ENCODE measurements at regions not wholly inside any gene's neighbourhood (a gene's known extent, or its start where the extent isn't known, plus 50 kb on each side); places are given as distances from the start of the nearest gene placed in this dataset.
"Not testable (repeated sequence)": the region's sequence is repeated elsewhere in the genome, so short reads cannot be mapped to it uniquely, and the experiment has no call there.

GRCh38 chr4:31148990-31149389 lies 428.8 kb downstream of the PCDH7 start:
- DNase-seq (ENCODE audit: extremely low read depth in 1 of 2, low read depth in 1 of 2) = no peak

DNA sequence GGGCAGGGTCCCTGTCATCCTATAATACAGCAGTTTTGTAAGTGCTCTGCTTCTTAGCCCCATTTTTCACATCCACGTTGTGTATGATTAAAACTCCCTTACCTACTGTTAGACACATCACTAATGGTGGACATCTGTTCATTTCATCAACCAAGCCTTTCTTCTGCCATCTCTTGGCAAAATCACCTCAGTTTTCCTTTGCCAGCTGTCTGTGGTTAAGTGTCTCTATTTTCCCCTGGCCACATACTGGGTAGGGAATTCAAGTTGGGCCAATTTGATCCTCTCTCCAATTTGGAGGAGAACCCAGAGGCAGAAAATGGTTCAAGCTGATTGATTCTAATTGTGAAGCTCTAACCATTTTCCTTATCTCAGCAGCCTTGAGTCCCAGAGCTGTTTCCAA lies 436.1 kb downstream of the PCDH7 start:
- DNase-seq (ENCODE audit: extremely low read depth in 1 of 2, low read depth in 1 of 2) = no peak

- no peak for DNase-seq (ENCODE audit: extremely low read depth in 1 of 2, low read depth in 1 of 2)
These were observed 440.0 kb downstream of the PCDH7 start for GRCh38 chr4:31160146-31160545.

DNA sequence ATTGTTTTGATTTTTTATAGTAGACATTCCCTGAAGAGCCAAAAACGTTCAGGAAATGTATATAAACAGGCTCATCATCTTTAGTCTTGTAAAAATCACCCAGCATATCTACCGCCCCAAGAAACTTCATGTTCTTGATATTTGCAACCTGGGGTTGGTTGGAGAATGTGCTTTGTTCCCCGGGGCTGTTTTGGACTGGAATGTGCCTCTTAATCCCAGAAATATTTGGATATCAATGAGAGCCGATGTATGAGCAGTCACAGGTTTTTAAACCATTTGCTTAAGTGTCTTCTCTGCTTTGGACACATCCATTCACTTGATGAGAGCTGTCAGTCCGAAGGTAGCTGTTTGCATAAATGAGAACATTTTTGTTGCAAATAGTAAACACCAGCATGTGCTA lies 449.7 kb downstream of the PCDH7 start:
- no peak for DNase-seq (ENCODE audit: extremely low read depth in 1 of 2, low read depth in 1 of 2)

DNA sequence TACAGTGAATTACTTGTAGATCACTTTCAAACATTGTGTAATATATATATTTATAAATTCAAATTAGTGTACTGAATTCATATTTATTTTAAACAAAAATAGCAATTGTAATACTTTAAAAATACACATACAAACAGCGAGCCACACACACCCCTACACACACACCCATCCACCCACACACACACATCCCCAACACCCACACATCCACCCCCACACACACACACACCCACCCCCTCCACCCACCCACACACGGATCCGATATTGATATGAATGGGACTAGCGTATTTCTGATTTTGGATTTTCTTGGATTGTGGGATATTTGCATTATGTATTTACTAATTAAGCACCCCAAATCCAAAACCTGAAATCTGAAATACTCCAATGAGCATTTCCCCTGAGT lies 451.2 kb downstream of the PCDH7 start:
- DNase-seq (ENCODE audit: extremely low read depth in 1 of 2, low read depth in 1 of 2) = no peak

GRCh38 chr4:31175242-31175910 lies 455.2 kb downstream of the PCDH7 start:
- DNase-seq (ENCODE audit: extremely low read depth in 1 of 2, low read depth in 1 of 2) = no peak

- no peak for DNase-seq (ENCODE audit: extremely low read depth in 1 of 2, low read depth in 1 of 2)
These were observed 463.1 kb downstream of the PCDH7 start for GRCh38 chr4:31183256-31183655.

GRCh38 chr4:31185014-31185585 lies 464.9 kb downstream of the PCDH7 start:
- DNase-seq (ENCODE audit: extremely low read depth in 1 of 2, low read depth in 1 of 2) = no peak

DNA sequence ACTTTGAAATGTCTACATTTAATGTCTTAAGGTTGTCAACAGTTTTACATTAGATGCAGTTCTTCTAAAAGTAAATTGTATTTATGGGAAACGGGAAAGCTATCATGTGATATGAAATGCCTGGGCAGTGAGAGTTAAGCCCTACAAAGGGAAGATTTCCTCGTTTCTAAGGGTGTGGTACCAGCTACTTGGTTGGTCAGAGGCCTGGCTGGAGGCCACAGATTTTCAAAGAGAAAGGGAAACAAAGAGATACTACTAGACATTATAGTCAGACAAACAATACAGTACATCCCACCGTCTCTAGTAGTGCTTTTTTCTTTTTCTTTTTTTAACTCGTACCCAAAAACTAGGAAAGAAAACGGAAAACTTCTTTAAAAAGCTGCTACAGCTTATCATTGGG lies 467.8 kb downstream of the PCDH7 start:
- DNase-seq (ENCODE audit: extremely low read depth in 1 of 2, low read depth in 1 of 2) = no peak

- DNase-seq (ENCODE audit: extremely low read depth in 1 of 2, low read depth in 1 of 2) = no peak
These were observed 469.8 kb downstream of the PCDH7 start for GRCh38 chr4:31189938-31190337.

DNA sequence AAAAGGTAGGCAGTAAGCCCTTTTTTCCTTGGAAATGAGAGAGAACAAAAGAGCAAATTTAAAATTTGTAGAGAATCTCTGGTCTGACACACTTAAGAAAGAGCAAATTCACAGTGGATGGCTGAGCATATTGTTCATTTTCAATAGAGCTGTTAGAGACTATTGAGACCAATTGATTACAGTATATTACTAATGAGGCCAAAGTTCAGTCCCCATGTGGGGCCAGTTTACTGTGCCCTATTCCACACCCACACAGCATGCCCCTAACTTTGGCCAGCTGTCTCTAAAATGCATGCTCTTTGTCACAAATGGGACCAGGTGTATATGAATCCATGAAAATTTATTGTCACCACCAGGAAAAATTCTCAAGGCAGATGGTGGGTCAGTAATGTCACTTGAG lies 470.5 kb downstream of the PCDH7 start:
- no peak for DNase-seq (ENCODE audit: extremely low read depth in 1 of 2, low read depth in 1 of 2)

- DNase-seq (ENCODE audit: extremely low read depth in 1 of 2, low read depth in 1 of 2) = no peak
These were observed 472.2 kb downstream of the PCDH7 start for GRCh38 chr4:31192341-31192740.

DNA sequence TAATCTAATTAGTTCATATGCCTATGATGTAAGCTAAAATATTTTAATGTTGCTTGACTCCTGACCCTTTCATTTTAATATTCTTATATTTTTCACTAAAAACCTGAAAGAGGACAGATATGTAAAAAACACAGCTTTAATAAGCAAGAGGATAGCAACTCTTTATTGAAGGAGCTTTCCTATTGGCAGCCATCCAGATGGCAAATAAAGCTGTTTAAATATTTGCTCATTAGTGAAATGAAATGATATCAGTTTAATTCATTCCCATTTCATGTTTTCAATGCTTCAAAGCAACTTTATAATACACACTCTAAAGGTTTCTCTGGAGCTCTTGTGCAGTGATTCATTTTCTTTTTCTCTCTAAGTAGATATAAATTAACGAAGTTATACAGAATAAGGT lies 473.4 kb downstream of the PCDH7 start:
- no peak for DNase-seq (ENCODE audit: extremely low read depth in 1 of 2, low read depth in 1 of 2)

DNA sequence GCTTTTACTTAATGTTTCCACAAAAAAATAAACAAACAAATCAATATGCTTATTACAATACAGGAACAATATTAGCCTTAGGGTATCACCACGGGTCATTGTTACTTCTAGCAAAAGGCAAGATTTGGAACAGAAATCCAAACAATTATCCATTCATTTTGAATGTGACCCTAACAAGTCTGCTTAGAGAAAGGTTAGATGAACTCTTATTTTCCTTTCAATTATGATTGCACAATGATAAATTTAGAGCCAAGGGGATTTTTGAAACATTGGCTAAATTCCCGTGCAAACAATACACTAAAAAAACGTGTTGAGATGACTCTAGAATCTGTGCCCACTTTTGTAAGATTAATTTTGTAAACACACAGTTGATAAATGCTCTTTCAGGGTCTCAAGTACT lies 474.7 kb downstream of the PCDH7 start:
- DNase-seq (ENCODE audit: extremely low read depth in 1 of 2, low read depth in 1 of 2) = no peak

- no peak for DNase-seq (ENCODE audit: extremely low read depth in 1 of 2, low read depth in 1 of 2)
These were observed 479.5 kb downstream of the PCDH7 start for GRCh38 chr4:31199644-31200043.

GRCh38 chr4:31202054-31202453 lies 481.9 kb downstream of the PCDH7 start:
- not testable (repeated sequence) for DNase-seq (ENCODE audit: extremely low read depth in 1 of 2, low read depth in 1 of 2)

GRCh38 chr4:31204874-31205273 lies 484.7 kb downstream of the PCDH7 start:
- no peak for DNase-seq (ENCODE audit: extremely low read depth in 1 of 2, low read depth in 1 of 2)

- DNase-seq (ENCODE audit: extremely low read depth in 1 of 2, low read depth in 1 of 2) = no peak
These were observed 500.8 kb downstream of the PCDH7 start for GRCh38 chr4:31220921-31221320.

GRCh38 chr4:31228068-31228467 lies 507.9 kb downstream of the PCDH7 start:
- DNase-seq (ENCODE audit: extremely low read depth in 1 of 2, low read depth in 1 of 2) = no peak

DNA sequence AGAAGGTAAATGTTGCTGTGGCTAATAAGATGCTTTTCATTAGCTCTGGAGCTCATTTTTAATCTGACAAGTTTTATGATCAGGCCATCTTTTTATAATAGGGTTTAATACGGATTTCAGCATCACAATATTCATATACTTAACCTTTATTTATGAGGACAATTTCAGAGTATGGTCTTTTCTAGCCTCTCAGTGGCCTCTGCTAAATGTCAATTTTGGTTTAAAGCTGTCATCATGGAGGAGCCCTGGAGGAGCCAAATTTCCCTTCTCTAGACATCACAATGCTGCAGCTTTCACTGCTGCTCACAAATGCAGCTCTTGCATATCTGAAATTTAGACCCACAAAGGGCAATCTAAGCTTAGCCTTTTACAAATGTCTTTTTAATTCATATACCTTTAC lies 510.4 kb downstream of the PCDH7 start:
- DNase-seq (ENCODE audit: extremely low read depth in 1 of 2, low read depth in 1 of 2) = no peak

GRCh38 chr4:31234494-31234893 lies 514.3 kb downstream of the PCDH7 start:
- no peak for DNase-seq (ENCODE audit: extremely low read depth in 1 of 2, low read depth in 1 of 2)

GRCh38 chr4:31234901-31235300 lies 514.7 kb downstream of the PCDH7 start:
- no peak for DNase-seq (ENCODE audit: extremely low read depth in 1 of 2, low read depth in 1 of 2)

DNA sequence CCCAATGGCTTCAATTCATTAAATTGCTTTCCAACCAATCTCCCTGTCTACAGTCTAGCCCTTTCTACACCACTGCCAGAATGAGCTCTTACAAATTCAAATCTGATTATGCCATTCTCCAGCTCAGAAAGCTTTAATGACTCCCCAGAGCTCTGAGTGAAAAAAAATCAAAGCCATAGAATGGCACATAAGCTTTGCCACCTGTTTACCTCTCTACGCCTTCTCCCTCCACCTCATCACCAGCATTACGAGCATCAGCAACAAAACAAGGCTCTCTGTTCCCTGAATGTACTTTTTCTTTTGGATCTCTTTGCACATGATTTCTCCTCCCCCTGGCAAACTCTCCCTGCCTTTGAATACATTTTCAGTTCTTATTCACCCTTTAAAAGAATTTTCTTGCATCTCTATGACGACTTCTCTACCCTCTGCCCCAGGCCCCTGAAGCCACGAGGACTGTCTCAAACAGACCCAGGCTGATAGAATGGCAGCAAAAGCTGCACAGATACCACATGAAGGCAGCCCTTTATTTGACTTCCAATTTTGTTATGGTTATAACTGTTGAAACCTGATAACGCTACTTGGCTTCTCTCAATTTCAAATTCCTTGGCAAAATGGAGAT lies 516.0 kb downstream of the PCDH7 start:
- no peak for DNase-seq (ENCODE audit: extremely low read depth in 1 of 2, low read depth in 1 of 2)

Data from stimulated activated CD8-positive, alpha-beta memory T cell treated with anti-CD3 and anti-CD28 coated beads, Interleukin-7, amount 100 ng/mL, for 48 hours (primary cell).